ENCODE measurements at regions not wholly inside any gene's neighbourhood (a gene's known extent, or its start where the extent isn't known, plus 50 kb on each side); places are given as distances from the start of the nearest gene placed in this dataset.
"Not testable (repeated sequence)": the region's sequence is repeated elsewhere in the genome, so short reads cannot be mapped to it uniquely, and the experiment has no call there.

DNA sequence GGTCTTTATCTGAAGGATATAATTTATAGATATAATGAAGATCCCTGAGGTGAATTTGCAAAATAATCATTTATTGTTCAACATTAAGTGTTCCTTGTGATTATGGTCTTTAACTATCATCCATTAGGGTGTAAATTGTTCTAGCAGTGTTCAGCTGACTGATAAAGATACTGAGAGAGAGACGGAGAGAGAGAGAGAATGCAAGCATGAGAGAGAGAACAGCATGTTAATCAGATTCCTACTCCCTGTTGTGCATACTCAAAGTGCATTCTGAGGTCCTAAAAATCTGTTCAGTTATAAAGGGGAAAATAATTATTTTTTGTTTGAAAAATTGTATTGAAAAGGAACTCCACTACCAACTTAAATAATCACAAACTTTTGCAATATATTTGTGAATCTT, 271.0 kb upstream of the CBLB start:
- Mint-ChIP-seq H3K36me3 (ENCODE audit: low read depth) (no peaks in the 10 kb centered on the region), H3K4me3 (ENCODE audit: unreplicated experiment) (no peak overlapping the region), H3K9me3 (ENCODE audit: low read depth) (peaks cover 3% of the 10 kb centered on the region), H3K4me1 (ENCODE audit: low read depth) (peaks cover 3% of the 10 kb centered on the region), H3K27ac (ENCODE audit: unreplicated experiment) (no peak overlapping the region), H3K27me3 (ENCODE audit: low read depth) (no peaks in the 10 kb centered on the region)
- no peak for DNase-seq (ENCODE audit: low spot score)
- TF ChIP-seq, protein P1, sequence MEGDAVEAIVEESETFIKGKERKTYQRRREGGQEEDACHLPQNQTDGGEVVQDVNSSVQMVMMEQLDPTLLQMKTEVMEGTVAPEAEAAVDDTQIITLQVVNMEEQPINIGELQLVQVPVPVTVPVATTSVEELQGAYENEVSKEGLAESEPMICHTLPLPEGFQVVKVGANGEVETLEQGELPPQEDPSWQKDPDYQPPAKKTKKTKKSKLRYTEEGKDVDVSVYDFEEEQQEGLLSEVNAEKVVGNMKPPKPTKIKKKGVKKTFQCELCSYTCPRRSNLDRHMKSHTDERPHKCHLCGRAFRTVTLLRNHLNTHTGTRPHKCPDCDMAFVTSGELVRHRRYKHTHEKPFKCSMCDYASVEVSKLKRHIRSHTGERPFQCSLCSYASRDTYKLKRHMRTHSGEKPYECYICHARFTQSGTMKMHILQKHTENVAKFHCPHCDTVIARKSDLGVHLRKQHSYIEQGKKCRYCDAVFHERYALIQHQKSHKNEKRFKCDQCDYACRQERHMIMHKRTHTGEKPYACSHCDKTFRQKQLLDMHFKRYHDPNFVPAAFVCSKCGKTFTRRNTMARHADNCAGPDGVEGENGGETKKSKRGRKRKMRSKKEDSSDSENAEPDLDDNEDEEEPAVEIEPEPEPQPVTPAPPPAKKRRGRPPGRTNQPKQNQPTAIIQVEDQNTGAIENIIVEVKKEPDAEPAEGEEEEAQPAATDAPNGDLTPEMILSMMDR (IDR thresholded peaks at IDR 0.05), result no peak

DNA sequence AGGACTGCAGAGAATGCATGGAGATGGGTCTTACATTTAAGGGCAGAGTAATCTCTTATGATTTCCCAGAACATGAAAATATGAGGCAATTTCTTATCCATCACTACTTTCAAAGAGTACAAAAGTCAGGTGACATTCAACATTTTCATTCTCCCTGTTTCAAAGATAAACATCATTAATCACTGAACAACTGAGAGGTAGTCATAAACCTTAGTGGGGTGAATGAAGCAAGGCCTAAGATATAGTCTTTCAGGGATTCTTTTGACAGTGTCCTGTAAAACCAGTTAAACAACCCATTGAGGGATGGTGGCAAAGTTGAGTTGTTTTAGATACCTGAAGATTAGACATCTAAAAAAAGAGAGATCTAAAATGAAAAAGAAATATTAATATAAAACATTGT, 271.6 kb upstream of the CBLB start:
- peaks cover 3% of the 10 kb centered on the region for H3K9me3 Mint-ChIP-seq (ENCODE audit: low read depth)
- H3K27ac Mint-ChIP-seq (ENCODE audit: unreplicated experiment), result no peak overlapping the region
- no peaks in the 10 kb centered on the region for H3K36me3 Mint-ChIP-seq (ENCODE audit: low read depth)
- H3K4me3 Mint-ChIP-seq (ENCODE audit: unreplicated experiment), result no peak overlapping the region
- peaks cover 3% of the 10 kb centered on the region for H3K4me1 Mint-ChIP-seq (ENCODE audit: low read depth)
- TF ChIP-seq, protein P1 (IDR thresholded peaks at IDR 0.05), result no peak
- DNase-seq (ENCODE audit: low spot score), result no peak
- H3K27me3 Mint-ChIP-seq (ENCODE audit: low read depth), result no peaks in the 10 kb centered on the region

DNA sequence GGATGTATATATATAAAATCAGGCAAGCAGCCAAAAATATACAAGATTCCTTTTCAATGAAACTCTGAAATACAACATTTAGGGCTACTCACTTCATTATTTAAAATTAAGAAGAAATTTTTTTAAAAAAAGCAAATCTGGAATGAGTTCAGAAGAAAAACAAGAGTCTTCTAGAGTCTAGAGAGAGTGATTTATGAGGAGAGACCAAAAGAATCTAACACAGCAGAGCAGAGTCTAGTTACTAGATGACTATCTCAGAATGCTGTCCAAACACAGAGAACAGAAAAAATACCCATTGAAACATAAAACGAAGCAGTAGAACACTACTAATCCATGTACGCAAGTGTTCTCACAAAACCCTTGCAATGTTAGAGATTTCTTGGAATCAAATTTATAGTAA, 275.2 kb upstream of the CBLB start:
- Mint-ChIP-seq H3K36me3 (ENCODE audit: low read depth) (peaks cover 1% of the 10 kb centered on the region), H3K4me1 (ENCODE audit: low read depth) (peaks cover 3% of the 10 kb centered on the region), H3K27ac (ENCODE audit: unreplicated experiment) (no peak overlapping the region), H3K27me3 (ENCODE audit: low read depth) (no peaks in the 10 kb centered on the region), H3K9me3 (ENCODE audit: low read depth) (peaks cover 31% of the 10 kb centered on the region), H3K4me3 (ENCODE audit: unreplicated experiment) (no peak overlapping the region)
- no peak for DNase-seq (ENCODE audit: low spot score)
- TF ChIP-seq, protein P1 (IDR thresholded peaks at IDR 0.05), result no peak

DNA sequence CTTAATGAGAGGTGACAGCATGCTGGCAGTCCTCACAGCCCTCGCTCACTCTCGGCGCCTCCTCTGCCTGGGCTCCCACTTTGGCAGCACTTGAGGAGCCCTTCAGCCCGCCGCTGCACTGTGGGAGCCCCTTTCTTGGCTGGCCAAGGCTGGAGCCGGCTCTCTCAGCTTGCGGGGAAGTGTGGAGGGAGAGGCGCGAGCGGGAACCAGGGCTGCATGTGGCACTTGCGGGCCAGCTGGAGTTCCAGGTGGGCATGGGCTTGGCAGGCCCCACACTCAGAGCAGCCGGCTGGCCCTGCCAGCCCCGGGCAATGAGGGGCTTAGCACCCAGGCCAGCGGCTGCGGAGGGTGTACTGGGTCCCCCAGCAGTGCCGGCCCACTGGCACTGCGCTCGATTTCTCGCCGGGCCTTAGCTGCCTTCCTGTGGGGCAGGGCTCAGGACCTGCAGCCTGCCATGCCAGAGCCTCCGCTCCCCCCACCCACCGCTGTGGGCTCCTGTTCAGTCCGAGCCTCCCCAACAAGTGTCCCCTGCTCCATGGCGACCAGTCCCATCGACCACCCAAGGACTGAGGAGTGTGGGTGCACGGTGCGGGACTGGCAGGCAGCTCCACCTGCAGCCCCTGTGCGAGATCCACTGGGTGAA, 279.7 kb upstream of the CBLB start:
- H3K4me1 Mint-ChIP-seq (ENCODE audit: low read depth); H3K27ac Mint-ChIP-seq (ENCODE audit: unreplicated experiment); H3K4me3 Mint-ChIP-seq (ENCODE audit: unreplicated experiment); H3K27me3 Mint-ChIP-seq (ENCODE audit: low read depth); H3K36me3 Mint-ChIP-seq (ENCODE audit: low read depth): not testable (repeated sequence)
- DNase-seq (ENCODE audit: low spot score), result peak; percentile 79
- peaks cover 39% of the 10 kb centered on the region for H3K9me3 Mint-ChIP-seq (ENCODE audit: low read depth)

DNA sequence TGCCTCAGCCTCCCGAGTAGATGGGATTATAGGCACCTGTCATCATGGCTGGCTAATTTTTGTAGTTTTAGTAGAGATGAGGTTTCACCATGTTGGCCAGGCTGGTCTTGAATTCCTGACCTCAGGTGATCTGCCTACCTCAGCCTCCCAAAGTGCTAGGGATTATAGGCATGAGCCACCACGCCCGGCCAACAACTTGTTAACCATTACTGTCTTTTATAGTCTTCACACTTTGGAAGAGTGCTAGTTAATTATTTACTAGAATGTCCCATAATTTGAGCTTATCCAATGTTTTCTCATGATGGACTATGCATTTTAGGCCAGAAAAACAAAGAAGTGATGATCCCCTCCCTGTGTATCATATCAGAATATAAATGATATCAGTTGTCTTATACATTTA, 288.6 kb upstream of the CBLB start:
- no peaks in the 10 kb centered on the region for H3K36me3 Mint-ChIP-seq (ENCODE audit: low read depth)
- H3K4me1 Mint-ChIP-seq (ENCODE audit: low read depth), result no peaks in the 10 kb centered on the region
- no peak for DNase-seq (ENCODE audit: low spot score)
- H3K27me3 Mint-ChIP-seq (ENCODE audit: low read depth), result no peaks in the 10 kb centered on the region
- no peak overlapping the region for H3K4me3 Mint-ChIP-seq (ENCODE audit: unreplicated experiment)
- H3K9me3 Mint-ChIP-seq (ENCODE audit: low read depth), result no peaks in the 10 kb centered on the region
- H3K27ac Mint-ChIP-seq (ENCODE audit: unreplicated experiment), result no peak overlapping the region
- TF ChIP-seq, protein P1 (IDR thresholded peaks at IDR 0.05), result no peak

DNA sequence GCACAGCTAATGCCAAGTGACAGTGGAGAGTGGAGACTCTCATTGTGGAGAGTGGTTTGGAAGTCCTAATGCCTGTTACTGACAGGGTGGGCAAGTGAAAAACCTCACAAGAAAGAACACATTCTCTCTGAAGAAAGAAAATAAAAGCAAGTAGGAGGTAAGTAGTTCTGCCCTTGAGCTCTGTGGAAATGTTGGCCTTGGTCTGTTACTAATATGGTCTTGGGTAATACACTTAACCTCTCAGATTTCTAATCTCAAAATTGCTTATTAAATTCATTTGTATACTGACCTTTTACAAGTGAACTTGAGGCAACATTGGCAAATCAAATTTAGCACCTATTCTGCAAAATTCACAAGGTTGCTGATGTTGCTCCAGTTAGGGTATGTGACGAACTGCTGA, 291.6 kb upstream of the CBLB start:
- Mint-ChIP-seq H3K9me3 (ENCODE audit: low read depth) (peaks cover 15% of the 10 kb centered on the region), H3K27ac (ENCODE audit: unreplicated experiment) (no peak overlapping the region), H3K4me3 (ENCODE audit: unreplicated experiment) (no peak overlapping the region), H3K36me3 (ENCODE audit: low read depth) (no peaks in the 10 kb centered on the region), H3K4me1 (ENCODE audit: low read depth) (no peaks in the 10 kb centered on the region), H3K27me3 (ENCODE audit: low read depth) (no peaks in the 10 kb centered on the region)
- no peak for DNase-seq (ENCODE audit: low spot score)
- TF ChIP-seq, protein P1 (IDR thresholded peaks at IDR 0.05), result no peak

Measured in chondrocyte (in vitro differentiated cells).